ENCODE measurements at regions not wholly inside any gene's neighbourhood (a gene's known extent, or its start where the extent isn't known, plus 50 kb on each side); places are given as distances from the start of the nearest gene placed in this dataset.

DNA sequence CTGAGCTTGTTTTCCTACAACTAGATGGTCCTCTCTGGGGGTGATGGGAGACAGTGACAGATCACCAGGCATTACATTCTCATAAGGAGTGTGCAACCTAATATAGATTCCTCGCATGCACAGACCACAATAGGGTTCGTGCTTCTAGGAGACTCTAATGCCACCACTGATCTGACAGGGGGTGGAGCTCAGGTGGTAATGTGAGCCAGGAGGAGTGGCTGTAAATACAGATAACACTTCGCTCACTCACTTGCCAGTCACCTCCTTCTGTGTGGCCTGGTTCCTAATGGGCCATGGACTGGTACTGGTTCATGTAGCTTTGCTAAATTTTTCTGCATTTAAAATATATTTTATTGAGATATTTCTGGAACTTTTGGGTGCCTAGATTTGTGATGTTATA lies 202.3 kb upstream of the ZNF32 start (continued):
- TF ChIP-seq SP2 (IDR thresholded peaks at IDR 0.05; ENCODE audit: low read length) (no peak), GTF2F1 (IDR thresholded peaks at IDR 0.05; ENCODE audit: borderline replicate concordance, low read depth, low read length) (no peak), CHD2 (IDR thresholded peaks at IDR 0.05; ENCODE audit: low read length) (no peak), E2F6 (IDR thresholded peaks at IDR 0.05) (no peak)

Data from H1 (cell line).